ENCODE measurements at regions not wholly inside any gene's neighbourhood (a gene's known extent, or its start where the extent isn't known, plus 50 kb on each side); places are given as distances from the start of the nearest gene placed in this dataset.

GRCh38 chr11:134714021-134714656 lies 302.1 kb upstream of the B3GAT1 start:
- Histone ChIP-seq H3K9me3 (ENCODE audit: severe bottlenecking) (no peaks in the 10 kb centered on the region), H3K4me1 (ENCODE audit: insufficient read depth, poor library complexity, severe bottlenecking) (no peaks in the 10 kb centered on the region), H3K36me3 (ENCODE audit: low read depth) (no peaks in the 10 kb centered on the region), H3K27ac (ENCODE audit: poor library complexity, severe bottlenecking) (no peak overlapping the region), H3K4me3 (ENCODE audit: severe bottlenecking) (no peak overlapping the region), H3K27me3 (ENCODE audit: insufficient read depth, poor library complexity, severe bottlenecking) (peaks cover 21% of the 10 kb centered on the region)
- TF ChIP-seq CTCF (IDR thresholded peaks at IDR 0.05; ENCODE audit: poor library complexity, severe bottlenecking) = no peak
- ATAC-seq (ENCODE audit: low read depth) (no peak), DNase-seq (ENCODE audit: low spot score) (no peak)

GRCh38 chr11:134712228-134713145 lies 300.4 kb upstream of the B3GAT1 start:
- Histone ChIP-seq H3K36me3 (ENCODE audit: low read depth) (no peaks in the 10 kb centered on the region), H3K4me1 (ENCODE audit: insufficient read depth, poor library complexity, severe bottlenecking) (no peaks in the 10 kb centered on the region), H3K4me3 (ENCODE audit: severe bottlenecking) (no peak overlapping the region), H3K27me3 (ENCODE audit: insufficient read depth, poor library complexity, severe bottlenecking) (peaks cover 21% of the 10 kb centered on the region), H3K27ac (ENCODE audit: poor library complexity, severe bottlenecking) (no peak overlapping the region), H3K9me3 (ENCODE audit: severe bottlenecking) (no peaks in the 10 kb centered on the region)
- ATAC-seq (ENCODE audit: low read depth) (no peak), DNase-seq (ENCODE audit: low spot score) (no peak)
- no peak for TF ChIP-seq CTCF (IDR thresholded peaks at IDR 0.05; ENCODE audit: poor library complexity, severe bottlenecking)

DNA sequence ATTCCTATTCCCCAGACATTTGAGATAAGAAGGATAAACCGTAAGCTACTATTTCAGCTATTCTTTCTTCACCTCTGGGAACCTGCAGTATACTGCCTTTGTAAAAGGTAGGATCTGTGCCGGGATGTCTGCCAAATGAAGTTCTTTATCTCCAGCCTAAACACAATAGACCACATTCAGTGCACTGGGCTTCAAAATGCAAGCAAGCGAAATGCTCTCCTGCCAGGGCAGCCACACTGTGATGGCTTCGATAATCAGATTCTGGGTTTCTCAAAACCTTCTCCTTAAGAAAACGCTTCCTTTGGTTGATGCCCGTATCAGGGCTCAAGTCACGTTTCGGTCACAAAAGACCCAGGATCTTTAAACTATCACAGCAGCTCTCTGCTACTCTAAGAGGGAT lies 299.5 kb upstream of the B3GAT1 start:
- ATAC-seq (ENCODE audit: low read depth) = no peak
- Histone ChIP-seq H3K36me3 (ENCODE audit: low read depth) (no peaks in the 10 kb centered on the region), H3K4me3 (ENCODE audit: severe bottlenecking) (no peak overlapping the region), H3K27me3 (ENCODE audit: insufficient read depth, poor library complexity, severe bottlenecking) (peaks cover 21% of the 10 kb centered on the region), H3K9me3 (ENCODE audit: severe bottlenecking) (no peaks in the 10 kb centered on the region), H3K4me1 (ENCODE audit: insufficient read depth, poor library complexity, severe bottlenecking) (no peaks in the 10 kb centered on the region), H3K27ac (ENCODE audit: poor library complexity, severe bottlenecking) (no peak overlapping the region)
- DNase-seq (ENCODE audit: low spot score) = no peak
- no peak for TF ChIP-seq CTCF (IDR thresholded peaks at IDR 0.05; ENCODE audit: poor library complexity, severe bottlenecking)

GRCh38 chr11:134710861-134711407 lies 298.9 kb upstream of the B3GAT1 start:
- no peak for DNase-seq (ENCODE audit: low spot score)
- Histone ChIP-seq H3K9me3 (ENCODE audit: severe bottlenecking) (no peaks in the 10 kb centered on the region), H3K4me3 (ENCODE audit: severe bottlenecking) (no peak overlapping the region), H3K27me3 (ENCODE audit: insufficient read depth, poor library complexity, severe bottlenecking) (peaks cover 21% of the 10 kb centered on the region), H3K36me3 (ENCODE audit: low read depth) (no peaks in the 10 kb centered on the region), H3K4me1 (ENCODE audit: insufficient read depth, poor library complexity, severe bottlenecking) (no peaks in the 10 kb centered on the region), H3K27ac (ENCODE audit: poor library complexity, severe bottlenecking) (no peak overlapping the region)
- no peak for TF ChIP-seq CTCF (IDR thresholded peaks at IDR 0.05; ENCODE audit: poor library complexity, severe bottlenecking)
- no peak for ATAC-seq (ENCODE audit: low read depth)
